WERI-Rb-1 (cell line): ENCODE measurements at regions not wholly inside any gene's neighbourhood (a gene's known extent, or its start where the extent isn't known, plus 50 kb on each side); places are given as distances from the start of the nearest gene placed in this dataset.

ENCODE experiments used
- DNase-seq: peaks from one replicate; pipeline ENCODE4 v3.0.0-alpha.2; 2020
- H3K27ac ChIP-seq: fragments of 250-450 bp; sonication (Bioruptor Pico); 2 replicates; pipeline ENCODE4 v1.5.1; 2020; ENCODE audit warnings: mild to moderate bottlenecking, moderate library complexity
- H3K27me3 ChIP-seq: fragments of 250-450 bp; sonication (Bioruptor Pico); 2 replicates; pipeline ENCODE4 v1.5.1; 2021; ENCODE audit warnings: mild to moderate bottlenecking, low read depth, moderate library complexity; ENCODE audit not compliant: insufficient read depth, severe bottlenecking
- H3K36me3 ChIP-seq: fragments of 250-450 bp; sonication (Bioruptor Pico); 2 replicates; pipeline ENCODE4 v1.5.1; 2020; ENCODE audit warnings: mild to moderate bottlenecking, moderate library complexity
- H3K4me3 ChIP-seq: 2 replicates; pipeline ENCODE4 v1.5.1; 2011; ENCODE audit warnings: low read depth, mild to moderate bottlenecking, control low read depth, low read length
- H3K9me3 ChIP-seq: fragments of 250-450 bp; sonication (Bioruptor Pico); 2 replicates; pipeline ENCODE4 v1.5.1; 2021; ENCODE audit warnings: mild to moderate bottlenecking, moderate library complexity; ENCODE audit not compliant: severe bottlenecking
- CTCF ChIP-seq: IDR thresholded peaks from 2 replicates; pipeline ENCODE4 v1.5.1; 2011; ENCODE audit warnings: low read depth, mild to moderate bottlenecking, control low read depth, inconsistent platforms, low read length

- peak overlapping the region; percentile 55 for H3K4me3 ChIP-seq
- peak; percentile 17 for DNase-seq
- H3K27ac ChIP-seq = peak overlapping the region; percentile 45
- H3K36me3 ChIP-seq = no peaks in the 10 kb centered on the region
- no peaks in the 10 kb centered on the region for H3K9me3 ChIP-seq
- no peak for TF ChIP-seq CTCF
- no peaks in the 10 kb centered on the region for H3K27me3 ChIP-seq
Measured at GRCh38 chr3:66153481-66154443, 67.0 kb upstream of the SLC25A26 start.

- Histone ChIP-seq H3K36me3 (no peaks in the 10 kb centered on the region), H3K9me3 (no peaks in the 10 kb centered on the region), H3K27me3 (no peaks in the 10 kb centered on the region), H3K27ac (no peak overlapping the region), H3K4me3 (no peak overlapping the region)
- DNase-seq = no peak
- no peak for TF ChIP-seq CTCF
Measured at GRCh38 chr3:66152336-66152735, 68.5 kb upstream of the SLC25A26 start.

DNA sequence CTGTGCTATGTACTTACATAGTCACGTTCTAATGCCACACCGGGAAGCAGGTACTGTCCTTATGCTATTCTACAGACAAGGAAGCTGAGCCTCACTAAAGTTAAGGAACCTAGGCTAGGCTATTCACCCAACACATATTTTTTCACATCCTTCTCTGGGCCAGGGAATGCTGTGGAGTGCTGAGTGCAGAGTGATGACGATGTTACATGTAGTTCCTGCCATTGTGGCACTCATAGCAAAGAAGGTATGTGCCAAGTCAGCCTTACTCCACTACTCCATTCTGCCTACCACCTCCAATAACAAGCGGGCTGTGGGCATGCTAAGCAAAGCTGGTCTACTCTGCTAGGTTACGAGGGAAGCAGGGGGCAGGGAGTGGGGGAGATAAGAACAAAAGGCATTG is 69.8 kb upstream of the SLC25A26 start:
- Histone ChIP-seq H3K9me3 (no peaks in the 10 kb centered on the region), H3K27me3 (no peaks in the 10 kb centered on the region), H3K27ac (no peak overlapping the region), H3K4me3 (no peak overlapping the region), H3K36me3 (no peaks in the 10 kb centered on the region)
- no peak for TF ChIP-seq CTCF
- no peak for DNase-seq

GRCh38 chr3:66149269-66149668 is 71.5 kb upstream of the SLC25A26 start:
- no peak for DNase-seq
- Histone ChIP-seq H3K36me3 (no peaks in the 10 kb centered on the region), H3K27me3 (no peaks in the 10 kb centered on the region), H3K9me3 (no peaks in the 10 kb centered on the region), H3K27ac (no peak overlapping the region), H3K4me3 (no peak overlapping the region)
- no peak for TF ChIP-seq CTCF

DNA sequence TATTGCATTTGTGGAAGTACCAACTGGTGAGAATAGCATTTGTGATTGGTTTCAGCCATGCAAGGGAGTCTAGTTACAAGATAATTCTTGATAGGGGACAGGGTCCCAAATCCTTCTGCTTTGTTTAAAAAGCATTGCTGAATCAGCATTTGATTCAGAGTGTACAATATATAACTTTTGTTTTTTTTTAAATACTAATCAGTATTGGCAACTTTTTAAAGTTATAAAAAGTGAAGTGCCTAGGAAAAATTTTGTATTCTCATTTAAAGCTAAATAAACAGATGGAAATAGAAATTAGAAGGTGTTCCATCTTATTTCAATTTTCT is 75.4 kb upstream of the SLC25A26 start:
- DNase-seq = no peak
- H3K36me3 ChIP-seq = no peaks in the 10 kb centered on the region
- no peak overlapping the region for H3K4me3 ChIP-seq
- H3K27ac ChIP-seq = no peak overlapping the region
- TF ChIP-seq CTCF = no peak
- no peaks in the 10 kb centered on the region for H3K9me3 ChIP-seq
- H3K27me3 ChIP-seq = no peaks in the 10 kb centered on the region
